Hippocampal formation (tissue), 2 donors: ENCODE measurements at regions not wholly inside any gene's neighbourhood (a gene's known extent, or its start where the extent isn't known, plus 50 kb on each side); places are given as distances from the start of the nearest gene placed in this dataset.

Experiments
- DNase-seq, 2 donors: peaks; one replicate each; lab custom pipeline; 2025; lab: John Stamatoyannopoulos, UW

DNA sequence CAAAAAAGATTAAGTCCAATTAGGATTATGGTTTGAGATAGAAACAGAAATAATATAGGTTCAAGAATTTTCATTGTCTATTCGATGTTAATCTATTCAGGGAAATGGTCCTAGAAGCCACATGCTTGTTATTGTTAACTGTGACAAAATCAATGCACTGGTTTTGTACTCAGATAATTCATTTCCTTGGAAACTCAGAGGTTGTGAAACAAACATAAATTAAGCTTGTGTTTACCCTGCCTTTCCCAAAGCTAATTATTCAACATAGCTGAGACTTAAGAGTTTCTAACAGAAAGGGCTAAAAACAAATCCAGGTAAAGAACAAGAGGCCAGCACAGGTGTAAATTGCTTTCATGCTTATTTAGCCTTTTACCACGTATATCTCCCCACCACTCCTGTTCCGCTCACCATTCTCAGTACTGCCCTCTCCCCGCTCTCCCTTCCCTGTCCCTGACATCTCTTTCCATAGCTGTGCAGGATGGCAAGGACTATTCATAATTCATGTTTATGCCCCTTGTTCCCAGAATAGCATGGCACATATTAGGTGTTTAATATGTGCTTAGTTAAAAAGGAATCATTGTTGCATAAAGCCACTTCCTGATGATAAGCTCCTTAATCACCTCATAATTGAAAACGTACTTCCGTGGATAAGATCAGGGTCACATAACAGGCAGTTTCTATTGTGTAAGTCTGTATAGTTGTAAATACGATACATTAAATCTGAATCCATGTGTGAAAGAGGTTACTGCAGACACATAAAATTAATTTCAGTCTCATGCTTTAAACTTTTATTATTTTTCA is 131.8 kb upstream of the USP15 start:
- DNase-seq, result no peak

DNA sequence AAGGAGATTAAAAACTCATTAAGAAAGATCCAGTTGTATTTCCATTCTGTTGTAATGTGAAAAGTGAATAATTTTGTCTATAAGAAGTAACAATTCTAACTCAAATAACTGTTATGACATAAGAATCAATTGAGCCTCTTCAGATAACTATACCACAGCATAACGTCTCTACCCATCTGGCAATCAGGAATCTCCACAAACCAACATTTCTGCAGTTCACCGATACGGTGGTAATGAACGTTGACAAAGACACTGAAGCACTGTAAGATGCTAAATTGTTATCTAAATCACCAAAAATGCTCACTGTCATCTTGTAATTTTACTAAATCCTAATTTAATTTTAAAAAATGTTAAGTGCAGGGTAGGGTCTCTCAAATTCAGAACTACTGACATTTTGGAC is 130.9 kb upstream of the USP15 start:
- DNase-seq, result no peak

DNA sequence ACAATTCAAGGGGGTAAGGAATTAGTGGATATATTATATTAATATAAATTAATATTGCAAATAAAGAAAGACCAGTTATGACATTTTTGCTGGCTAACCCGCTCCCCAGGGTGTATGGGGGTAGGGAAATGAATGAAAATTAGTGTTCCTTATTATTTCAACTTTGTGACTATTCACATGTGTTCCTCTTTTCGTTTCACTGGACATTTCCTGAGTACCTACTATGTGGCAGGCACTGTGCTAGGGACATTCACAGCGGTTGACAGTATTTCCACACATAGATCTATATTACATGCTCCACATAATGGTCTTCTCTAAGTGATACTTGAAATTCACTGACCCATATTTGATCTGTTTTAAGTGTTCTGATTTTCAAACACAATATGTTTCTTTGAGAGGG is 129.8 kb upstream of the USP15 start:
- DNase-seq, result no peak

DNA sequence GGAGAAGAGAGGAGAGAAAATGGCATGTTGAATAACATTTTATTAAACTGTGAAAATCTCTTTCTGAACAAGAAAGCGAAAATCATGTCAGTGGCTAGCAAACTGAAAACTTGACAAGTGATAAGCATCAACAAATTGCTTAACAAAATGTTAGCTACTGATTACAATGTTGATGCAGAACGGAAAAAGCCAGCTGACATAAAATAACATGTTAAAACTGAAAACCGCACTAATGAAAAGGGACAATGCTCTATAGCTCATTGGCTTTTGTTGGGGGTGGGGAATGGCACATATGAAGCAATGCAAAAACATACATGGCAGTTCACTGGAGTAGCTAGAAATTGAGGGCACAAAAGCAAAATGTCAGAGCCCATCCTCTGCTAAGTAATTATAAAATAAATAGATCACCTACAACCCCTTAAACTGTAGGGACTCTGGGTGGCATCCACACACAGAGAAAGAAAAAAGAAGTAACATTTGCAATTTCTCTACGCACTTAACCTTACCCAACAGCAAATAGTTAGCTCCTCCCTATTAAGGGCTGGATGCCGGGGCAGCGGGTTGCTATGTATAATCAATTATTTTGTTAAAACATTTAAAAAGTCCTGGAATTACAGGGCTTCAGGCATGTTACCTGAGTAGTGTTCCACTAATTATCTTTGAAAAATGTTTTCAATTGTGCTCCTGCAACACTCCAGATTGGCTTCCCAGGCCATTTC is 129.2 kb upstream of the USP15 start:
- no peak for DNase-seq

DNA sequence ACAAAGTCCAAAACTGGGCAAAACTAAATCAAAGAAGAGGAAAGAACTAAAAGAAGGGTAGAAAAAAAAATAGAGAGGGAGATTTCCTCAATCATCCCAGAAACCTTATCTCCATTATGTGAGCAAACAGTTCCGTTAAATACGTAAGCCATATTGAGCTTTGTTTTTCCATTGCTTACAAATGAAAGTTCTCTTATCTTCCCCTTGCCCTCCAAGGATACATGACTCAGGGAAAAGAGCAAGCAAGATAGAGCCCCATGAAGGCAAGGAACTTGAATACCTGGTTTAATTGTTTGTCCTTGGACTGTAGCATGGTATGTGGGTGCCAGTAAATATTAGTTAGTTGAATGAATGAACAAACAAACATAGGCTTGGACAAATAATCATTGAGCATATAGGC is 126.8 kb upstream of the USP15 start:
- DNase-seq, result no peak

DNA sequence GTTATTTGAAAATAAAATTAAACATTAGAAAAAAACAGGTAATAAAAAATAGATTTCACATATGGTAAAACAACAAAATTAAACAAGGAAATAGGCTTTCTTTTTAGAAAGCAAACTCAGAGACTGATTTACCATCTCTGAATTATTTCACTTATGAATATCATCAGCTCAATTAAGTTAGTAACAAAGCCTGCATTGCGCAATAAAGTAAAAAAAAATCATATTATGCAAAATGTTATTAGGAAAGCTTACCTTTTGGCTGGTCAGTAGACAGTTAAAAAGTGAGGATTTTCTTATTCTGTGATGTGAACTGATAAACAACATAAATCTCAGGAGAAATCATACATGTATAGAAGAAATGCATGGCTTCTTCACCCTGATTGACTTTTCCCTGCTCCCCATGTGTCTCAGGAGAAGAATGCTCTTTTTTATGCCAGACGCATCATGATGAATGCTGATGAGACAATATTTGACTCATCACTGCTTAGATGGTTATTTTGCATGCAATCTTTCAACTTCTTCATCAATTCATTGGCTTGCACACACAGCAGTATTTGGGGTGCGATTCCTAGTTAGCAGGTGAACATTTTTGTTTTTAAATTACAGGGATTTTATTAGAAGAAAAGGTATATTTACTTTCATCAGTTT is 124.5 kb upstream of the USP15 start:
- no peak for DNase-seq

DNA sequence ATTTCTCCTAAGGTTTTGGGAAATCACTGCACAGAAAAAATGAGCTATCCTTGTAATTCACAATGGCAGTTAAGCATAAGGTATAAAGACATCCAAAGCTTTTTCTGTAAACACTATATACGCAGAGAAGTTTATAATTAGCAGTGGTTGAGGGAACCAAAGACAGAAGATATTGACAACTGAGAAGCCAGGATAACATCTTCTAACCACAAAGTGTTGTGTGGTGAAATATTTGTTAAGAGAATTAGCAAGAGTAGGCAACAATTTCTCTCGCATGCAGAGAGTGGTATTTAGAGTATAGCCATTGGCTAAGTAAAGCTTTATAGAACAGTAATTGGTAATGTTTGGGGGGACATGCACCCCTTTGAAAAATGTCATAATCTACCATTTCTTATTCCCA is 123.7 kb upstream of the USP15 start:
- DNase-seq, result no peak

DNA sequence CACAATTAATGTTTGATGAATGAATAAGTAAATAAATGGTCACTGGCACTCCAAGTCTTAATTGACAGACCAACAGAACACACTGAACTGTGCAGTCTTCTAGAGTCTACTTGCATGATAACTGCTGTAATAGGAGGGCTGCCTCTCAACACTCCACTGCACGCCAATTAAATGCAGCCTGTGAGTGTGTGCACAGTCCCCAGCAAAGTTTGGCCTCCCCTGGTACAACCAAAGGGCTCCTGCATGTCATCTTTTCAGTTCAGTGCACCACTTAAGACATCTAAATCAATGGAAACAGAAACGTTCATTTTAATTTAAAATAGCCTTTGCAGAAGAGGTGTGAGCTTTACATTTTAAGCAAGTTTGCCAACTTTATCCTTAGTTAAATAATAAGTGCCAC is 121.7 kb upstream of the USP15 start:
- DNase-seq, result no peak

DNA sequence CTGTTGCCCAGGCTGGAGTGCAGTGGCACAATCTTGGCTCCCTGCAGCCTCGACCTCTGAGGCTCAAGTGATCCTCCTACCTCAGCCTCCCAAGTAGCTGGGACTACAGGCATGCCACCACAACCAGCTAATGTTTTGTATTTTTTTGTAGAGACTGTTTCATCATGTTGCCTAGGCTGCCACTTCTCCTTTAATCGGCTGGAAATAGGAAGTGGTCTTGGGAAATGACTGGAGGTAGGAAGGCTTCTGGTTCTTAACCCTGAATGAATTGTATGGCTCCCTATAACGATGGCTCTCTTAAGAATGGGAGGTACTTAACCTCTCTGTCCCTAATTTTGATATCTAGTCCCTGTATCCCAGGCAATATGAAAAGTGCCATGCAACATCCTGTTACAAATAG is 113.9 kb upstream of the USP15 start:
- DNase-seq, result no peak

DNA sequence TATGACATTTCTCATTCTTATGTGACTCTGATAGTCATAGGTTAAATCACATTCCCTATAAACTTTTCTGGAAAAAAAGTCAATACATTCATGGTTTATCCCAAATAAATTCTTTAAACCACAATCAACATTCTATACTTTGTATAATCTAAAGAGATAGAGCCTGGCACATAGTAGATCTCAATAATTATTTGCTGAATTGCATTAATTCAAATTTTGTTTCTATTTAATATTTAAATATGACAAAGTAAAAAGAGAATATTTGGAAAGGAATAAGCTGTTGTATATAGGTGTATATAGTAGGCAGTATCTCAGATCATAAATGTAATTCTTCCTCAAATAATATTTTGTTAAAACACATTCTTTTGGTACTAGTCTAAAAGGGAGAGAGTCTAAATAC is 102.2 kb upstream of the USP15 start:
- no peak for DNase-seq

DNA sequence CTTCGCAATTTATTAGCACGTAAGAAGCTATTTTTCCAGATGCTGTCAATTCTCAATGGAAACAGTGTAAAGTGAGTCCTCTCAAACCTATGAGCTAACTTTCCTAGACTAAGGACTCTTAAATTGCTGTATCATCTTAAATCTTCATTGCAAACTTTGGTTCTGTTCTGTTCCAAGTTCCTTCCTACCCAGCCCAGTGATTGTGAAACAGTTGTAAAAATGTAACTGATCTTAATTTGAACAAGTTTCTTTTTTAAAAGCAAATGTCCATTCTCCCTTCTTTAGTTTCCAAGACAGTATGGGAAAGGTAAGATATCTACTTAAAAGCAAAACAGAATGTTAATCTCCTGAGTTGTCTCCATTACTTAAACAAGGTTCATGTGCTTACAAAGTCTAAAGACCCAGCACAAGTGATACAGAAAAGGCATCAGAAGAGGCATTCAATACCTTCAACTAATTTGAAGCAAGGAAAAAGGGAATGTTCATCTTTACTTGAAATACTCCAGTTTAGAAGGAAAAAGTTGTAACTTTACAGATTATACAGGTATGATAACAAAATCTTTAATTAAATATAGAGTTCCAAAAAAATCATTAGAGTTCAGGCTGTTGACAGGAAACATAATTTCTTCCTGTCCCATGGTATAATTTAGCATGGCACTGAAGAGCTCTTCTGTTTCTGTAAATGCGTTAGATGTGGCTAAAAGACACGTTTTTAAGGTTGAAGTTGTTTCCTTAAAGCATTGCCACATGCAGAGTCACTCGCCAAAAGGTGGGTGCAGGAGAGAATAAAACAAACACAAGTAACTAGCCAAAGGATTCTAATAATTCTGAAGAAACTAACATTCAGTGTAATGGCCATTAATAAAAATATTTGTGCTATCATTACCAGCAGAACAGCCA is 101.5 kb upstream of the USP15 start:
- DNase-seq, result no peak

DNA sequence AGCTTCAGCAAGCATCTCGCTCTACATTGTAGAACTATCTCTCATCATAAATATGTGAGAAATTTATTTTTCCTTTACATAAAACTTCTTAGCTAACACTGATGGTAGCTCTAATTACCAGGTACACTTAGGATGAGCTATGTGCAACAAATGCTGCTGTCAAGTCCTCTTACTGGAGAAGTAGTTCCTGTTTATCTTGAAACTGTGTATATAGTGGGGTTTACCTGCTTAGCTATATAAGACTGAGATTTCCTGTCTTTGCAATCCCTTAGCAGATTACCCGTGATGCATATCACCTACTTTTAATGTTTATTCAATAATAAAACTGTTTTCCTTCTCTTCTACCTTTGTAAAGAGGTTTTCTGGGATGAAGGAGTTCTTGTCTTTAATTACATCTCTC is 98.0 kb upstream of the USP15 start:
- DNase-seq, result no peak

DNA sequence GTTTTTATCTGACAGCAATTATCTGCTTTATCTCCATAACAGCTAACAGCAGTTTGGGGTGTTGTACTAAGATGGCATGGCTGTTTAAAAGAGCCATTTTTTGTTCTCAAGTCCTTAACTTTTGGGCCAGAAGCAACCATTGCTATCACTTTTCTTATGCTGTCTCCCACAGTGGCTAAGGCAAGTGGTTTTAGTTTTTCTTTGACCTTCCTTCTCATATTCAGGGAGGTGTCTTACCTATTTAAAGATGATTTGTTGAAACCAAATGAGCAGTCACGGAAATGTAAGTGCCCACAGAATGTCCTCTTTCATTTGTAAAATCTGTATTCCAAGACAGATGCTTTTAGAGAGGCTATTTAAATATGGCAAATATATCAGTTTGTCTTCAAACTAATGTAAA is 96.8 kb upstream of the USP15 start:
- no peak for DNase-seq

DNA sequence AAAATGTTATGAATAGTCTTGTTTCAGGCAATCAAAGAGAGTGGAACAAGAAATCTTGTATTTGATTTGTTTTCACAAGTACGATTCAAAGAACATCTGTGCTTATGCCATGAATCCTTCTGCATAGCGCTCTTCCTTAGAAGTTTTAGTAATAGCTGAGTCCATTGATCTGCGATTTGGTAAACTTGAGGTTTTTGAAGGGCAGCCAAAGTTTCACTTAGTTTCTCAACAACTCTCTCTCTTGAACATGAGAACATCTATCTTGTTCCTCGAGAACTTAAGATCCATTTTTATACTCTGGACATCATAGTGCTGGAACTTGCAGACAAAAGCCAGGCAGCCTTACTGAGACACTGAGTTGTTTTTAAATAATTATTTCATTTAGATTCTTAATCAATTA is 96.2 kb upstream of the USP15 start:
- DNase-seq, result no peak

DNA sequence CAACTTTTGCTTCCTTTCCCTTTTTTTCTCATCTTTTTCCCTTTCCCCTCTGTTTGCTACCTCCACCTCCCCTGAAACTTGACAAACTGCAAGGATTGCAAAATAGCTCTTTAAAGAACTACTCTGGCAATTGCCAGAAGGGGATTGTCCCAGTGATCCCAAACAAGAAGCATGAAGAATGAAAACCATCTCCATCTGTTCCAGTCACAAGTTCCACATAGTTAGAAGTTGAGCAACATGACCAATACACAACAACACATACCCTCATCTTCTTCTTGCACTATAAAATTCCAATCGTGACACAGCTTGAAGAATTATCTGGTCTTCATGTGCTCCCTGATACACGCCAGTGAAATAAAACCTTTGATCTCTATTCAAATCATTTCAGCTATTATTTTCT is 93.7 kb upstream of the USP15 start:
- no peak for DNase-seq

DNA sequence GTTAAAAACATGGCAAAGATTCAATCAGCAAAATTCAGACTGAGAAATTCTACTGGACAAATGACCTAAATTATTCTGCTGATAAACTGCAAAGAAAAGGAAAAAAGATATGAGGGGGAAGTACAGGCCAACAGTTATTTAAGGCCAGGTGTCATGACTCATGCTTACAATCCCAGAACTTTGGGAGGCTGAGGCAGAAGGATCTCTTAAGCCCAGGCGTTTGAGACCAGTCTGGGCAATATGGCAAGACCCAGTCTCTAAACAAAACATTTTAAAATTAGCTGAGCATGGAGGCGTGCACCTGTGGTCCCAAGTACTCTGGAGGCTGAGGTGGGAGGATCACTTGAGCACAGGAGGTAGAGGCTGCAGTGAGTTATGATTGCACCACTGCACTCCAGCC is 91.8 kb upstream of the USP15 start:
- DNase-seq, result no peak

DNA sequence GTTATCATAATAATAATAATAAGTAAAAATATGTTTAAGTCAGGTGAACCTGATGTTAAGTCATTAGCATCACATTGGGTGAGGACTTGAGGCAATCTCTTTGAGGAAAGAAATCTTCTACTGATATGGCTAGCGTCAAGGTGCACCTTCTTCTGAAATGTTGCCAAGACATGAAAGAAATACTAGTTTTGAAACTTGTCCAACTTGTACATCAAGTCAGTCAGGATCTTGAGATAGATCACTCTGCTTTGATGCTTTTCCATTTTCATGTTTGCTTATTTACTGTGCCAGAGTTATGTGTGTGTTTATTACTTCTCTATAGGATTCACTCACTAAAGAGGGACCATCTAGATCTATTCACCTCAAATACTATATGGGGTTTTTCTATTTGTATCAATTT is 90.0 kb upstream of the USP15 start:
- DNase-seq, result no peak

DNA sequence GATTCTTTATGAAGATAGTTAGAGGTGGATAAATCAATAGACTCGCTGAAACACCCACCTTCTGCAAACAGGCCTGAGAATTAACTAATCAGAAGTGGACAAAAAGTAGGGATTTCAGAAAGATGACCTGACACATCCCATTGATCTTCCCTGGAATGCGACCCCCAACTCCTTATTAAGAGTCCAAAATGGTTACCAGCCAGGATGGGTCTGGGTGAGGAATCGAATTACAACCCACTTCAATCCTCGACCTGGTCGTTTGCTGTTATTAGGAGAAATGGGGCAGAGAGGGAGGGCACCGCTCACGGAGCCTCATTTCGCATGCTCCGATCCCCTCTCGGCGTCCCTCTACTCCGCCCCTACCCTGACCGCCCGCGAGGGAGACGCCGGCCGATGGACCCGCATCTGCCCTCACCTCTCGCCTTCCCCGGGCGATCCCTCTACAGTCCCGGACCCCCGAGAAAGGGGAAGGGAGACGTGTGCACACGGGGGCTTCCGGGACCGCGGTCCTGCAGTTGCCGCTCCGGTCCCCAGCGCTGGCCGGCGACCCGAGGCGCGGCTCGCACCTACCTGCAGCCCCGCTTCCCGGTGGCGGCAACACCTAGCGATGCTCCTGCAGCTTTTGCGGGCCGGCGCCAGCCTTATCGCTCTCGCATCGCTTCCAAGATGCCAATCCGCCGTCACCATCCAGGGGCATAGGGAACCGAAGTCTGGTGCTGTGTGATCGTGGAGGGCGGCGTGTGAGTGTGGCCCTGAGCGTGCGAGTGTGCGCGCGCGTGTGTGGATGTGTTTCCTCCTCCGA is 69.3 kb upstream of the USP15 start:
- DNase-seq, result no peak

DNA sequence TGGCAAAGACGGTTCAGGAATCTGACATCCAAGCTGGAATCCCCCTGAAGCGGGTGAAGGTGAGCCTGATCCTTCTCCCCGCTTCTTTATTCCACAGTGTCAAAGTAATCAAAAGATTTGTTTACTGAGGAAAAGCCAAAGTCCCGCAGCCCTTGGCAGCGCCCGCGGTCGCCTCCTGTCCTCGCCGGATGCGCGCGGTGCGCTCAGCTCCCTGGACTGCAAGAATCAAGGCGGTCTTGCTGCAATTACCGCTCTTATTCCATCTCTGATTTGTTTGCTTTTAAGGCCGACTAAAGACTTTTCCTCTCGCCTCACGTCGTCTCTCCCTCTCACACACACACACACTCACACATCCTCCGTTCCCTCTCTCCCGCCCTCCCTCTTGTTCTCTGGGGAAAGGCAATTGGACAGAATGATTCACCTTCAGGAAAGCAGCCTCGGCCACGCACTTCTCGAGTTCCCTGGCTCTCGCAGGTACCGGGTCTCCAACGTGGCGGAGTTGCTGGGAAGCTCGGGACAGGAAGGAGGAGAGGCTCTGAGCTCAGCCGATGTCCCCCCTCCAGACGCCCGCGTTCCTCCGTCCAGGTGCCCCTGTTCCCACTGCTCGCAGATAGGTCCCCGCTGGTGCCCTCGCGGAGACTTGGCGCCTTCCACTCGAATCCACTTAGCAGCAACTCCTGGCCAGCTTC is 68.6 kb upstream of the USP15 start:
- no peak for DNase-seq

DNA sequence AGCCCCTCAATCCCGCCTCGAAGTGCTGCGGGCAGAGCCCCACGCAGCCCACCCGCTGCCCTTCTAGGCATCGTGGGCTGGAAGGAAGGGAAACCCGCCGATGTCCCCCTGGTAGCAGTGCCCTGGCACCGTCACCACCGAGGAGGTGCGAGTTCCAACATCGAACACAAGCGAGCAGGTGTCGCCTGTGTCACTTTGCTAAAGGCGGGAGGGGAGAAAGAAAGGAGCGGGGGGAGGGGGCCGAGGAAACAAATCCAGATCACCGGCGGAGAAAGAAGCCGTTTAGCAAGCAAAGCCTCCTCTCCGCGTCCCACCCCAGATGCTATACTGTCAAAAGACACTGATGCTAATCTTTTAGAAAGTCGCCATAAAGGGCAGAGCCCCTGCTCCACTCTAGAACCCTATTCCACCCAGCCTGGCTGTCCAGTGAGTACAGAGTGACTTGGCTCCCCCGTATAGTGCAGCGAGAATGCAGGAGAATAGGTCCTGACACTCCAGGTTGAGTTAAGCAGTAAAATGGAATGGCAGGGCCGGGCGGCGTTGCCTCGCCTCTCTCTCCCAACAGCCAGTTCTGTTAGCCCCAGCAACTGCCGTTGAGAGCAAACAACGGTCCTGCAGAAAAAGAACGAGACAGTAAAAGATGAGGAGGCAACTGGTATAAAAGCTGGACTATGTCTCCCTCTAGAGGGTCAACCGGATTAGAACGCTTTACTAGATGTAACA is 67.9 kb upstream of the USP15 start:
- DNase-seq, result peak; percentile 53 to 94
